MV-4-11 (cell line): ENCODE measurements at regions not wholly inside any gene's neighbourhood (a gene's known extent, or its start where the extent isn't known, plus 50 kb on each side); places are given as distances from the start of the nearest gene placed in this dataset.

Experiments
- DNase-seq: peaks from one replicate; lab custom pipeline; 2025; lab: John Stamatoyannopoulos, UW

GRCh38 chr6:40753675-40754448 is 166.7 kb upstream of the LRFN2 start:
- no peak for DNase-seq

GRCh38 chr6:40753048-40753447 is 165.9 kb upstream of the LRFN2 start:
- no peak for DNase-seq

- DNase-seq: no peak
Observed at GRCh38 chr6:40744835-40745234, 157.7 kb upstream of the LRFN2 start.

- DNase-seq: no peak
Observed at GRCh38 chr6:40743690-40744446, 156.7 kb upstream of the LRFN2 start.

GRCh38 chr6:40743226-40743625 is 156.1 kb upstream of the LRFN2 start:
- no peak for DNase-seq

GRCh38 chr6:40740518-40740917 is 153.4 kb upstream of the LRFN2 start:
- no peak for DNase-seq

GRCh38 chr6:40738551-40739193 is 151.5 kb upstream of the LRFN2 start:
- DNase-seq: no peak

GRCh38 chr6:40735521-40735920 is 148.4 kb upstream of the LRFN2 start:
- DNase-seq: no peak

GRCh38 chr6:40735121-40735520 is 148.0 kb upstream of the LRFN2 start:
- DNase-seq: no peak

GRCh38 chr6:40734607-40735006 is 147.4 kb upstream of the LRFN2 start:
- DNase-seq: no peak

GRCh38 chr6:40733770-40734396 is 146.7 kb upstream of the LRFN2 start:
- no peak for DNase-seq

GRCh38 chr6:40733290-40733689 is 146.1 kb upstream of the LRFN2 start:
- no peak for DNase-seq

- DNase-seq: no peak
Observed at GRCh38 chr6:40732878-40733277, 145.7 kb upstream of the LRFN2 start.

- DNase-seq: no peak
Observed at GRCh38 chr6:40728643-40729042, 141.5 kb upstream of the LRFN2 start.

- no peak for DNase-seq
Observed at GRCh38 chr6:40727271-40727670, 140.1 kb upstream of the LRFN2 start.

GRCh38 chr6:40726853-40727252 is 139.7 kb upstream of the LRFN2 start:
- no peak for DNase-seq

- DNase-seq: no peak
Observed at GRCh38 chr6:40725390-40725789, 138.2 kb upstream of the LRFN2 start.

- DNase-seq: peak; percentile 24
Observed at GRCh38 chr6:40724886-40725285, 137.7 kb upstream of the LRFN2 start.

GRCh38 chr6:40723967-40724366 is 136.8 kb upstream of the LRFN2 start:
- DNase-seq: no peak

GRCh38 chr6:40722553-40723258 is 135.5 kb upstream of the LRFN2 start:
- DNase-seq: peak; percentile 22

- no peak for DNase-seq
Observed at GRCh38 chr6:40722091-40722490, 134.9 kb upstream of the LRFN2 start.
